ENCODE measurements at regions not wholly inside any gene's neighbourhood (a gene's known extent, or its start where the extent isn't known, plus 50 kb on each side); places are given as distances from the start of the nearest gene placed in this dataset.

- Histone ChIP-seq H3K4me3 (no peak overlapping the region), H3K36me3 (no peaks in the 10 kb centered on the region), H3K9me3 (no peaks in the 10 kb centered on the region), H3K27me3 (no peaks in the 10 kb centered on the region), H3K4me1 (no peaks in the 10 kb centered on the region), H3K27ac (no peak overlapping the region)
- TF ChIP-seq, protein P1, sequence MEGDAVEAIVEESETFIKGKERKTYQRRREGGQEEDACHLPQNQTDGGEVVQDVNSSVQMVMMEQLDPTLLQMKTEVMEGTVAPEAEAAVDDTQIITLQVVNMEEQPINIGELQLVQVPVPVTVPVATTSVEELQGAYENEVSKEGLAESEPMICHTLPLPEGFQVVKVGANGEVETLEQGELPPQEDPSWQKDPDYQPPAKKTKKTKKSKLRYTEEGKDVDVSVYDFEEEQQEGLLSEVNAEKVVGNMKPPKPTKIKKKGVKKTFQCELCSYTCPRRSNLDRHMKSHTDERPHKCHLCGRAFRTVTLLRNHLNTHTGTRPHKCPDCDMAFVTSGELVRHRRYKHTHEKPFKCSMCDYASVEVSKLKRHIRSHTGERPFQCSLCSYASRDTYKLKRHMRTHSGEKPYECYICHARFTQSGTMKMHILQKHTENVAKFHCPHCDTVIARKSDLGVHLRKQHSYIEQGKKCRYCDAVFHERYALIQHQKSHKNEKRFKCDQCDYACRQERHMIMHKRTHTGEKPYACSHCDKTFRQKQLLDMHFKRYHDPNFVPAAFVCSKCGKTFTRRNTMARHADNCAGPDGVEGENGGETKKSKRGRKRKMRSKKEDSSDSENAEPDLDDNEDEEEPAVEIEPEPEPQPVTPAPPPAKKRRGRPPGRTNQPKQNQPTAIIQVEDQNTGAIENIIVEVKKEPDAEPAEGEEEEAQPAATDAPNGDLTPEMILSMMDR (IDR thresholded peaks at IDR 0.05), result no peak
- TF ChIP-seq EP300 (IDR thresholded peaks at IDR 0.05), result no peak
- TF ChIP-seq POLR2A (IDR thresholded peaks at IDR 0.05), result no peak
- DNase-seq (ENCODE audit: low spot score in 2 of 2), result no peak
- WGBS, 2 donors, result 65 to 68% methylated on average over 2 of the region's 2 CpGs
These were observed 100.2 kb upstream of the CCDC112 start for GRCh38 chr5:115396688-115397087.

GRCh38 chr5:115396081-115396480 is 99.6 kb upstream of the CCDC112 start:
- WGBS, 2 donors, result 56 to 68% methylated on average over 2 of the region's 2 CpGs
- Histone ChIP-seq H3K27ac (no peak overlapping the region), H3K9me3 (no peaks in the 10 kb centered on the region), H3K4me3 (no peak overlapping the region), H3K4me1 (no peaks in the 10 kb centered on the region), H3K36me3 (no peaks in the 10 kb centered on the region), H3K27me3 (no peaks in the 10 kb centered on the region)
- no peak for DNase-seq (ENCODE audit: low spot score in 2 of 2)
- TF ChIP-seq, protein P1 (IDR thresholded peaks at IDR 0.05), result no peak
- no peak for TF ChIP-seq POLR2A (IDR thresholded peaks at IDR 0.05)
- TF ChIP-seq EP300 (IDR thresholded peaks at IDR 0.05), result no peak

GRCh38 chr5:115394531-115394930 is 98.1 kb upstream of the CCDC112 start:
- Histone ChIP-seq H3K4me3 (no peak overlapping the region), H3K27me3 (no peaks in the 10 kb centered on the region), H3K9me3 (no peaks in the 10 kb centered on the region), H3K4me1 (no peaks in the 10 kb centered on the region), H3K36me3 (no peaks in the 10 kb centered on the region), H3K27ac (no peak overlapping the region)
- WGBS, 2 donors, result 87 to 88% methylated on average over 3 of the region's 3 CpGs
- DNase-seq (ENCODE audit: low spot score in 2 of 2), result no peak
- no peak for TF ChIP-seq POLR2A (IDR thresholded peaks at IDR 0.05)
- TF ChIP-seq, protein P1 (IDR thresholded peaks at IDR 0.05), result no peak
- TF ChIP-seq EP300 (IDR thresholded peaks at IDR 0.05), result no peak

- no peaks in the 10 kb centered on the region for H3K9me3 ChIP-seq
These were observed 96.8 kb upstream of the CCDC112 start for GRCh38 chr5:115393239-115393638.

GRCh38 chr5:115392611-115393010 is 96.2 kb upstream of the CCDC112 start:
- no peaks in the 10 kb centered on the region for H3K4me1 ChIP-seq
- no peak overlapping the region for H3K27ac ChIP-seq
- 57% methylated on average over 1 of the region's 1 CpG for WGBS, 2 donors
- no peak for DNase-seq (ENCODE audit: low spot score in 2 of 2)
- no peaks in the 10 kb centered on the region for H3K27me3 ChIP-seq
- no peaks in the 10 kb centered on the region for H3K9me3 ChIP-seq
- TF ChIP-seq POLR2A (IDR thresholded peaks at IDR 0.05) (no peak), EP300 (IDR thresholded peaks at IDR 0.05) (no peak)
- TF ChIP-seq, protein P1 (IDR thresholded peaks at IDR 0.05), result no peak
- H3K4me3 ChIP-seq, result no peak overlapping the region
- H3K36me3 ChIP-seq, result no peaks in the 10 kb centered on the region

More at GRCh38 chr5:115393239-115393638, 96.8 kb upstream of the CCDC112 start:
- Histone ChIP-seq H3K4me1 (no peaks in the 10 kb centered on the region), H3K27ac (no peak overlapping the region), H3K27me3 (no peaks in the 10 kb centered on the region), H3K4me3 (no peak overlapping the region), H3K36me3 (no peaks in the 10 kb centered on the region)
- 65 to 71% methylated on average over 4 of the region's 4 CpGs for WGBS, 2 donors
- no peak for TF ChIP-seq EP300 (IDR thresholded peaks at IDR 0.05)
- TF ChIP-seq POLR2A (IDR thresholded peaks at IDR 0.05), result no peak
- DNase-seq (ENCODE audit: low spot score in 2 of 2), result no peak

GRCh38 chr5:115391780-115392179 is 95.3 kb upstream of the CCDC112 start:
- H3K9me3 ChIP-seq, result no peaks in the 10 kb centered on the region
- no peaks in the 10 kb centered on the region for H3K36me3 ChIP-seq
- 96 to 97% methylated on average over 5 of the region's 5 CpGs for WGBS, 2 donors
- no peaks in the 10 kb centered on the region for H3K27me3 ChIP-seq
- H3K4me3 ChIP-seq, result no peak overlapping the region
- H3K27ac ChIP-seq, result no peak overlapping the region
- no peak for DNase-seq (ENCODE audit: low spot score in 2 of 2)
- TF ChIP-seq, protein P1 (IDR thresholded peaks at IDR 0.05), result no peak
- no peak for TF ChIP-seq POLR2A (IDR thresholded peaks at IDR 0.05)
- TF ChIP-seq EP300 (IDR thresholded peaks at IDR 0.05), result no peak
- H3K4me1 ChIP-seq, result no peaks in the 10 kb centered on the region
